Sigmoid colon (tissue), 4 donors: ENCODE measurements at regions not wholly inside any gene's neighbourhood (a gene's known extent, or its start where the extent isn't known, plus 50 kb on each side); places are given as distances from the start of the nearest gene placed in this dataset.

Experiments used
- EP300 ChIP-seq, 4 donors: sonication (generic); formaldehyde crosslinking; IDR thresholded peaks; one replicate each; pipeline ENCODE4 v1.6.1; 2017; ENCODE audit warnings: antibody characterized with exemption in 4 of 4
- POLR2A ChIP-seq, 2 donors: fragments of 450-650 bp; IDR thresholded peaks; one replicate each; pipeline ENCODE4 v1.6.1; 2016; ENCODE audit warnings: antibody characterized with exemption in 2 of 2, mild to moderate bottlenecking in 2 of 2, moderate library complexity in 2 of 2
- POLR2AphosphoS5 ChIP-seq, 4 donors: sonication (generic); formaldehyde crosslinking; IDR thresholded peaks; one replicate each; pipeline ENCODE4 v1.6.1; 2017; ENCODE audit warnings: antibody characterized with exemption in 4 of 4

GRCh38 chr2:150320608-150321007, 166.9 kb downstream of the RND3 start:
- TF ChIP-seq EP300 (IDR thresholded peaks at IDR 0.05) (no peak), POLR2A (IDR thresholded peaks at IDR 0.05) (no peak), POLR2AphosphoS5 (IDR thresholded peaks at IDR 0.05) (no peak)
